ENCODE measurements at regions not wholly inside any gene's neighbourhood (a gene's known extent, or its start where the extent isn't known, plus 50 kb on each side); places are given as distances from the start of the nearest gene placed in this dataset.

GRCh38 chr10:28850784-28851183 lies 173.5 kb downstream of the BAMBI start (continued):
- no peak for TF ChIP-seq ZNF221 (tag by site-specific recombination; IDR thresholded peaks at IDR 0.05; ENCODE audit: borderline replicate concordance)
- no peak for TF ChIP-seq ZBTB8A (tag by site-specific recombination; IDR thresholded peaks at IDR 0.05)

GRCh38 chr10:28853195-28853594 lies 175.9 kb downstream of the BAMBI start:
- H3K4me3 ChIP-seq (ENCODE audit: low read depth, low read length) = no peak overlapping the region
- H3K27ac ChIP-seq (ENCODE audit: extremely low read depth, low read depth, low read length) = no peak overlapping the region
- no peak for TF ChIP-seq ZBTB10 (tag by site-specific recombination; IDR thresholded peaks at IDR 0.05)
- peak; percentile 69 for TF ChIP-seq OSR2 (tag by site-specific recombination; IDR thresholded peaks at IDR 0.05)
- no peak for TF ChIP-seq HOXC10 (CRISPR knock-in tag; IDR thresholded peaks at IDR 0.05)
- TF ChIP-seq ZFP41 (tag by site-specific recombination; IDR thresholded peaks at IDR 0.05; ENCODE audit: borderline replicate concordance) = no peak
- H3K4me1 ChIP-seq (ENCODE audit: control insufficient read depth, insufficient read depth, low read length) = no peaks in the 10 kb centered on the region
- CTCF ChIA-PET = no interaction called here
- H3K36me3 ChIP-seq (ENCODE audit: control insufficient read depth in 2 of 2, insufficient read depth in 1 of 2, low read length in 2 of 2) = no peaks in the 10 kb centered on the region
- POLR2A ChIA-PET = interaction anchor here (1.4 kb wide), 1 partner anchor 176 kb away, joined by 3 read pairs; the partner anchor contains the start of gene BAMBI
- no peaks in the 10 kb centered on the region for H3K9me3 ChIP-seq (ENCODE audit: control insufficient read depth, insufficient read depth, low read depth, low read length)

- Histone ChIP-seq H3K27ac (ENCODE audit: extremely low read depth, low read depth, low read length) (no peak overlapping the region), H3K36me3 (ENCODE audit: control insufficient read depth in 2 of 2, insufficient read depth in 1 of 2, low read length in 2 of 2) (no peaks in the 10 kb centered on the region), H3K4me3 (ENCODE audit: low read depth, low read length) (no peak overlapping the region), H3K9me3 (ENCODE audit: control insufficient read depth, insufficient read depth, low read depth, low read length) (no peaks in the 10 kb centered on the region), H3K4me1 (ENCODE audit: control insufficient read depth, insufficient read depth, low read length) (no peaks in the 10 kb centered on the region)
- POLR2A ChIA-PET = no interaction called here
- TF ChIP-seq ZEB2 (tag by site-specific recombination; IDR thresholded peaks at IDR 0.05) (no peak), SETDB1 (IDR thresholded peaks at IDR 0.05; ENCODE audit: insufficient read length, low read length) (peak; percentile 38)
- CTCF ChIA-PET = interaction anchor here (0.8 kb wide), 1 partner anchor 17 kb away, joined by 3 read pairs; no protein-coding TSS in a partner anchor
These were observed 179.8 kb downstream of the BAMBI start for GRCh38 chr10:28857164-28857563.

GRCh38 chr10:28858646-28859045 lies 181.3 kb downstream of the BAMBI start:
- TF ChIP-seq EGR2 (tag by site-specific recombination; IDR thresholded peaks at IDR 0.05; ENCODE audit: low read depth) (0 out of 2 replicates have a peak, but pooled peaks have one; percentile 31), WT1 (tag by site-specific recombination; IDR thresholded peaks at IDR 0.05) (no peak), ZNF37A (tag by site-specific recombination; IDR thresholded peaks at IDR 0.05) (no peak), ZNF571 (tag by site-specific recombination; IDR thresholded peaks at IDR 0.05) (no peak), ZNF623 (tag by site-specific recombination; IDR thresholded peaks at IDR 0.05) (no peak), ZFHX2 (tag by site-specific recombination; conservative IDR thresholded peaks at IDR 0.05) (0 out of 2 replicates have a peak, but pooled peaks have one; percentile 51), ZNF18 (tag by site-specific recombination; IDR thresholded peaks at IDR 0.05) (no peak)
- Histone ChIP-seq H3K4me3 (ENCODE audit: low read depth, low read length) (no peak overlapping the region), H3K27ac (ENCODE audit: extremely low read depth, low read depth, low read length) (no peak overlapping the region), H3K9me3 (ENCODE audit: control insufficient read depth, insufficient read depth, low read depth, low read length) (no peaks in the 10 kb centered on the region), H3K36me3 (ENCODE audit: control insufficient read depth in 2 of 2, insufficient read depth in 1 of 2, low read length in 2 of 2) (no peaks in the 10 kb centered on the region), H3K4me1 (ENCODE audit: control insufficient read depth, insufficient read depth, low read length) (no peaks in the 10 kb centered on the region)
- ChIA-PET CTCF (no interaction called here), POLR2A (no interaction called here)
